Liver (tissue), 8 donors: ENCODE measurements at regions not wholly inside any gene's neighbourhood (a gene's known extent, or its start where the extent isn't known, plus 50 kb on each side); places are given as distances from the start of the nearest gene placed in this dataset.

Experiments
- DNase-seq: peaks from one replicate; pipeline ENCODE4 v3.0.0-alpha.2; 2017; ENCODE audit warnings: low spot score
- H3K27ac ChIP-seq, 2 donors: one replicate each; pipeline ENCODE4 v1.7.0; 2013; ENCODE audit warnings: inconsistent platforms in 2 of 2, low read length in 2 of 2, control low read depth in 1 of 2, low read depth in 1 of 2, mild to moderate bottlenecking in 1 of 2
- H3K27me3 ChIP-seq, 4 donors: one replicate each; pipeline versions ENCODE4 v1.6.1 to v1.7.0; 2013; ENCODE audit warnings: low read length in 3 of 4, inconsistent platforms in 1 of 4, mild to moderate bottlenecking in 1 of 4, moderate library complexity in 1 of 4; ENCODE audit not compliant: control insufficient read depth in 4 of 4, insufficient read depth in 4 of 4
- H3K36me3 ChIP-seq, 4 donors: one replicate each; pipeline versions ENCODE4 v1.6.1 to v1.7.0; 2013; ENCODE audit warnings: low read length in 3 of 4, mild to moderate bottlenecking in 3 of 4, low read depth in 1 of 4, moderate library complexity in 1 of 4; ENCODE audit not compliant: control insufficient read depth in 4 of 4, insufficient read depth in 3 of 4
- H3K4me1 ChIP-seq, 4 donors: one replicate each; pipeline versions ENCODE4 v1.6.1 to v1.7.0; 2013; ENCODE audit warnings: low read length in 3 of 4, mild to moderate bottlenecking in 3 of 4, moderate library complexity in 1 of 4; ENCODE audit not compliant: control insufficient read depth in 4 of 4, insufficient read depth in 4 of 4
- H3K4me3 ChIP-seq, 3 donors: one replicate each; pipeline versions ENCODE4 v1.6.1 to v1.7.0; 2013; ENCODE audit warnings: low read length in 3 of 3, control low read depth in 1 of 3, low read depth in 1 of 3, mild to moderate bottlenecking in 1 of 3
- H3K9ac ChIP-seq, 2 donors: one replicate each; pipeline ENCODE4 v1.7.0; 2013; ENCODE audit warnings: low read length in 2 of 2, mild to moderate bottlenecking in 2 of 2, moderate library complexity in 2 of 2, control low read depth in 1 of 2, low read depth in 1 of 2
- H3K9me3 ChIP-seq, 4 donors: one replicate each; pipeline versions ENCODE4 v1.6.1 to v1.7.0; 2013; ENCODE audit warnings: low read length in 3 of 4; ENCODE audit not compliant: control insufficient read depth in 4 of 4
- ATF3 ChIP-seq: IDR thresholded peaks from 2 replicates; pipeline ENCODE4 v1.6.1; 2016; ENCODE audit warnings: antibody characterized with exemption
- CTCF ChIP-seq: fragments of 150-350 bp; IDR thresholded peaks from 2 replicates; pipeline ENCODE4 v1.5.1; 2017; ENCODE audit warnings: improper control_type of control experiment, low read depth, low read length; ENCODE audit not compliant: missing input control
- EGR1 ChIP-seq, 2 donors: IDR thresholded peaks; 2 replicates each; pipeline ENCODE4 v1.6.1; 2016 to 2018; ENCODE audit warnings: antibody characterized with exemption in 2 of 2, low read depth in 2 of 2
- FOXA1 ChIP-seq: IDR thresholded peaks from 2 replicates; pipeline ENCODE4 v1.6.1; 2016; ENCODE audit warnings: antibody characterized with exemption
- FOXA2 ChIP-seq: IDR thresholded peaks from 2 replicates; pipeline ENCODE4 v1.6.1; 2016; ENCODE audit warnings: antibody characterized with exemption
- GABPA ChIP-seq, 2 donors: IDR thresholded peaks in 1 of 2; conservative IDR thresholded peaks in 1 of 2; 2 replicates each; pipeline ENCODE4 v1.6.1; 2016; ENCODE audit warnings: antibody characterized with exemption in 2 of 2, mild to moderate bottlenecking in 1 of 2, moderate library complexity in 1 of 2
- HNF4A ChIP-seq, 2 donors: conservative IDR thresholded peaks; 2 replicates each; pipeline ENCODE4 v1.6.1; 2016; ENCODE audit warnings: antibody characterized with exemption in 2 of 2, mild to moderate bottlenecking in 2 of 2
- HNF4G ChIP-seq: IDR thresholded peaks from 2 replicates; pipeline ENCODE4 v1.6.1; 2016; ENCODE audit warnings: antibody characterized with exemption
- JUND ChIP-seq, 2 donors: IDR thresholded peaks; 2 replicates each; pipeline ENCODE4 v1.6.1; 2016; ENCODE audit warnings: antibody characterized with exemption in 2 of 2
- MAX ChIP-seq: IDR thresholded peaks from 2 replicates; pipeline ENCODE4 v1.6.1; 2016; ENCODE audit warnings: antibody characterized with exemption
- NR2F2 ChIP-seq: IDR thresholded peaks from 2 replicates; pipeline ENCODE4 v1.6.1; 2016; ENCODE audit warnings: antibody characterized with exemption
- RAD21 ChIP-seq, 2 donors: IDR thresholded peaks; 2 replicates each; pipeline ENCODE4 v1.6.1; 2016; ENCODE audit warnings: antibody characterized with exemption in 2 of 2, mild to moderate bottlenecking in 2 of 2
- REST ChIP-seq: IDR thresholded peaks from 2 replicates; pipeline ENCODE4 v1.6.1; 2016; ENCODE audit warnings: antibody characterized with exemption, mild to moderate bottlenecking
- RXRA ChIP-seq, 2 donors: IDR thresholded peaks; 2 replicates each; pipeline ENCODE4 v1.6.1; 2017 to 2018; ENCODE audit warnings: antibody characterized with exemption in 2 of 2, mild to moderate bottlenecking in 1 of 2
- SP1 ChIP-seq: IDR thresholded peaks from 2 replicates; pipeline ENCODE4 v1.6.1; 2018; ENCODE audit warnings: antibody characterized with exemption, mild to moderate bottlenecking
- TAF1 ChIP-seq: conservative IDR thresholded peaks from 2 replicates; pipeline ENCODE4 v1.6.1; 2016; ENCODE audit warnings: antibody characterized with exemption, mild to moderate bottlenecking
- YY1 ChIP-seq: IDR thresholded peaks from 2 replicates; pipeline ENCODE4 v1.6.1; 2016; ENCODE audit warnings: antibody characterized with exemption, mild to moderate bottlenecking
- ZBTB33 ChIP-seq: IDR thresholded peaks from 2 replicates; pipeline ENCODE4 v1.6.1; 2016; ENCODE audit warnings: antibody characterized with exemption
- WGBS: extraction: QIAGEN DNeasy Blood & Tissue Kit; methylation state at CpG from one replicate; pipeline ENCODE4 v1.1.7; 2013; 5-methylcytosine and 5-hydroxymethylcytosine counted together
- donor health status: healthy.
- donor health status: healthy.
- donor health status: healthy.
- donor health status: healthy.
- donor health status: healthy.

GRCh38 chr1:181398544-181398943 lies 84.8 kb upstream of the CACNA1E start:
- Histone ChIP-seq H3K9ac (no peak overlapping the region), H3K27me3 (no peaks in the 10 kb centered on the region), H3K36me3 (no peaks in the 10 kb centered on the region), H3K4me3 (no peak overlapping the region), H3K27ac (no peak overlapping the region), H3K9me3 (no peaks in the 10 kb centered on the region), H3K4me1 (no peaks in the 10 kb centered on the region)
- no peak for DNase-seq
- TF ChIP-seq HNF4A (conservative IDR thresholded peaks at IDR 0.05): no peak
- WGBS: 88% methylated on average over 4 of the region's 4 CpGs

- no peak overlapping the region for H3K27ac ChIP-seq
- no peak overlapping the region for H3K9ac ChIP-seq
- no peak for TF ChIP-seq ZBTB33
- TF ChIP-seq RXRA (IDR thresholded peaks at IDR 0.05): no peak
- TF ChIP-seq FOXA2: no peak
- TF ChIP-seq TAF1: no peak
- TF ChIP-seq FOXA1: no peak
- no peak for TF ChIP-seq HNF4A (conservative IDR thresholded peaks at IDR 0.05)
- no peak for TF ChIP-seq SP1
- no peak for TF ChIP-seq YY1
- TF ChIP-seq EGR1 (IDR thresholded peaks at IDR 0.05; ENCODE audit: low read depth in 2 of 2): no peak
- no peak for TF ChIP-seq MAX
- TF ChIP-seq GABPA (IDR thresholded peaks at IDR 0.05 in 1 of 2, conservative IDR thresholded peaks at IDR 0.05 in 1 of 2): no peak
- no peak for DNase-seq
- no peaks in the 10 kb centered on the region for H3K36me3 ChIP-seq
- peaks cover 0 to 3% (median 0%) of the 10 kb centered on the region in 4 donors for H3K27me3 ChIP-seq
- no peaks in the 10 kb centered on the region for H3K9me3 ChIP-seq
- H3K4me1 ChIP-seq: no peaks in the 10 kb centered on the region
- 84% methylated on average over 2 of the region's 2 CpGs for WGBS
- H3K4me3 ChIP-seq: no peak overlapping the region
These were observed 77.7 kb upstream of the CACNA1E start for GRCh38 chr1:181405584-181405983.

GRCh38 chr1:181406989-181407388 lies 76.3 kb upstream of the CACNA1E start:
- TF ChIP-seq REST (no peak), HNF4G (no peak), HNF4A (conservative IDR thresholded peaks at IDR 0.05) (no peak), YY1 (no peak), FOXA2 (no peak), ZBTB33 (no peak), EGR1 (IDR thresholded peaks at IDR 0.05; ENCODE audit: low read depth in 2 of 2) (no peak), SP1 (no peak), JUND (IDR thresholded peaks at IDR 0.05) (no peak), MAX (no peak), FOXA1 (no peak), TAF1 (no peak), ATF3 (no peak), RAD21 (IDR thresholded peaks at IDR 0.05) (no peak), GABPA (IDR thresholded peaks at IDR 0.05 in 1 of 2, conservative IDR thresholded peaks at IDR 0.05 in 1 of 2) (no peak), CTCF (no peak), NR2F2 (no peak), RXRA (IDR thresholded peaks at IDR 0.05) (no peak)
- Histone ChIP-seq H3K27me3 (peaks cover 0 to 3% (median 0%) of the 10 kb centered on the region in 4 donors), H3K4me1 (no peaks in the 10 kb centered on the region), H3K4me3 (no peak overlapping the region), H3K36me3 (no peaks in the 10 kb centered on the region), H3K9ac (no peak overlapping the region), H3K9me3 (no peaks in the 10 kb centered on the region), H3K27ac (no peak overlapping the region)
- WGBS: 97% methylated on average over 2 of the region's 2 CpGs
- no peak for DNase-seq
